ENCODE measurements at regions not wholly inside any gene's neighbourhood (a gene's known extent, or its start where the extent isn't known, plus 50 kb on each side); places are given as distances from the start of the nearest gene placed in this dataset.

DNA sequence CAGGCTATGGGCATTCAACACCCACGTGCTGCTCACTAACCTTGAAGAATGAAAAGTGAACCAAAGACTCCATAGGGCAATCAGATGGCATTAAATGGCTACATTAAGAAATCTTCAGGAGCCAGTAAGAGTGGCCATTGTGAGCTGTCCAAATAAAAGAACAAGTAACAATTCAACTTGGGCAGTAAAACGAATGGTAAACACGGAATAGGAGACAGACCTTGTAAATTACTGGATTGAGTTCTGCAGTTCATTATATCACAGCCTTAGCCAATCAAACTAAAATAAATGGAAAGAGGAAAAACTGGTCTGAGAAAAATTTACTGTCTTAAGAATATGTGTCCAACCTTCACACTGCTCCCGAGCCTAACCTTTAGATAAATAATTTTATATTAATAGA is 306.5 kb upstream of the ZNF521 start:
- no peak for DNase-seq (ENCODE audit: extremely low read depth, low read depth)

DNA sequence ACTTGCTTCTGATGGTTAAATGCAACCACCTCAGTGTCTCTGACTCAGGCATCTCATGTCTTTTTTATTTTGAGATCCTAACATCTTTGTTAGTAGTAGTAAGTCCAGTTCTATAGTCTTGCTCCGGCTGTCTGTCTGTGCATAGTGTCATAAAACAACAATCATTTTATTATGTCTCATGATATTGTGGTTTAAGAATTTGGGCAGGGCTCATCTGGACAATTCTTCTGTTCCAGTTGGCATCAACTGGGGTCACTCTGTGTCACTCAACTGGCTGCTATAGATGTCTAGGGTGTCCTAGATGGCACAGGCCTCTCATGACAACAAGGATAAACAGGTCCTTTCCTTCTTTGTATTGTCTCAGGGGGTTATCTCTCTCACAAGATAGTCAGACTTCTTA is 299.6 kb upstream of the ZNF521 start:
- no peak for DNase-seq (ENCODE audit: extremely low read depth, low read depth)

DNA sequence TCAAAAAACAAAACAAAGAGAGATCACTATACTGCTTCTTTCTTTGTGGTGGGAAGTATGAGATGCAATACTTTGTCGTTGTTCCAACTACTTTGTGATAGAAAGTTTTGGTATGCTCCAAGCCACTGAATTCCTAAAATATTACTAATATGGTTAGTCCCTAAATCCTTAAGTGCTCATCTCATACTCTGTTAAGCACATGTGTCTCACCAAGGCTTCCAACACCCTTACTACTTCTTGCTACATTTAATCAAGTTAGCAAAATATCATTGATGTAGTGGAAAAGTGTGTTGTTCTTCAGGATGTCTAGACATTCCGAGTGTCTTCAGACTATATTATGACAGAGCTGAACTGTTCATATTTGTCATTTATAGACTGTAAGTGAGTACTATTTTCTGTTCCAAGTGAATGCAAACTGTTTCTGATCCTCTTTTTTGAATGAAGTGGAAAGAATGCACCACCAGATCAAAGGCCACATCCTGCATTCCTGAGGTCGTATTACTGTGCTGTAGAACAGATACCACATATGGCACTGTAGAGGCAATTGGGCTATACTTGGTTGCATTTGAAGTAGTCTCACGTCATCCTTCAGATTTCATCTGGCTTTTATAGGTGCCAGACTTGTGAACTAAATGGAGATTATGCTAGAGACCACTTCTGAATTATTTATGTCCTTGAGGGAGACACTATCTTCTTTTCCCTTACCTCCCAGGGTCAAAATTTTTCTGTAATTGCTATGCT is 298.4 kb upstream of the ZNF521 start:
- no peak for DNase-seq (ENCODE audit: extremely low read depth, low read depth)

DNA sequence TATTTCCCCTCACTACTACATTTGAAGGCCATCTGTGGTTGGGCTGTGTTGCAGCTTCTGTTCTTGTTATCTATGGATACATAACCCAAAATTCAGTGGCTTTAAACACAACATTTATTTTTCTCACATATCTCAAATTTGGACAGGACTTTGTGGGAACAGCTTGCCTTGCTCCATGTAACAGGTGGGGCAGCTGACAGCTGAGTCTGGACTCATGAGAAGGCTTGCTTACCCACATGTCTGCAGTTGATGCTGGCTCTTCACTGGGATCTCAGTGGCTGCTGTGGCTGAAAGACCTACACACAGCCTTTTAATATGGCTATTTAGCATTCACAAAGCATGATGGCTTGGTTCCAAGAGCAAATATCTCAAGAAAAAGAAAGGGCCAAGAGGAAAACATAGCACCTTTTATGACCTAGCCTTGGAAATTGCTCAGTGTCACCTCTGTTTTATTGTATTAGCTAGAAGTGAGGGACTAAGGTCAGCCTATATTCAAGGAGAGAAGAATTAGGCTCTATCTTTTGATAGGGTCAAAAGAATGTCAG is 296.8 kb upstream of the ZNF521 start:
- no peak for DNase-seq (ENCODE audit: extremely low read depth, low read depth)

DNA sequence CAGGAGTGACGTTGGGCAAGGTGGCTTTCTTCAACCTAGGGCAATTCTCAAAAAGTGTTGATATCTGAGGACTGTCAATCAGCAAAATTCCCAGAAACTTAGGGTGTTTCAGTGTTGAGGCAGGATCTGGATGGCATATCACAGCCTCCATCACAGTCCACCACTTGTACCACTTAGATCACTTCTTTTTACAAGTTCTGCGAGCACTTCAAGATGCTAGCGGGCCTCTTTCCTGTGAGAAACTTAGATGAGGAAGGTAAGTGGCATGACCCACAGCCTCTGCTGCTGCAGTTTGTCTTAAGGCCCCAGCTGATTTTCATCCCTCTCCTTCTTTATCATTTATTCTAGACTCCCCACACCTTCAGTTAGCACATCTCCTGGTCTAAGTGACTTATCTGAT is 295.4 kb upstream of the ZNF521 start:
- DNase-seq (ENCODE audit: extremely low read depth, low read depth): no peak

DNA sequence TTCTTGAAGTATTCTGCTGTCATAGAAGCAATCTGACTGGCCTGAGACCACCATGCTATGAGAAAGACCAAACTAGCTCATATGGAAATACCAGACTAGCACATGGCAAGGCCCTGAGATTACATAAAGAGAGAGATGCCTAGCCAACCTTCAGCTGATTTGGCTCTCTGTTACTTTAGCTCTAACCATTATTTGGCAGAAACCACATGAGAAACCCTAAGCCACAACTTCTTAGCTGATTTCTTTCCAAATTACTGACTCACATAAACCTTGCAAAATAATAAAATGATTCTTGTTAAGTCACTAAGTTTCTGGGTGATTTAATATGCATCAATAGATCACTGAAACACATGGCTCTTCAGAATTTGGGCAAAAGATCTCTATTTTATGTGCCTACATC is 295.0 kb upstream of the ZNF521 start:
- no peak for DNase-seq (ENCODE audit: extremely low read depth, low read depth)

DNA sequence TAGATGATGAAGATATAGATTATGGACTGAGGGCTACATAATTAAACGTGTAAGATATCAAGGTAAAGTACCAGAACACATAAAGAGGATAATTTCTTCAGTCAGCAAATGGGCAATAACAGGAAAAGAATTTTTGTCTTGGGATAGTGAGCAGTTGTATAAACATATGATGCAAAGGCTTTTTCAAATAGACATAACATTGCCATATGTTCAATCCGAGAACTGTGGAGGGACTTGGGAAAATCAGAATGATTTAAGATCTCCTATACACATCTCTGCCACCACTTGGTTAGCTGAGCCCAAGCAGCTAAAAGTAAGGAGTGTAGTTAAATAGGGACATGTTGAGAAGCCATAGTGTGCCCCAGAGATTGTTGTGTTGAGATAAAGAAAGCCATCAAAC is 287.6 kb upstream of the ZNF521 start:
- no peak for DNase-seq (ENCODE audit: extremely low read depth, low read depth)

DNA sequence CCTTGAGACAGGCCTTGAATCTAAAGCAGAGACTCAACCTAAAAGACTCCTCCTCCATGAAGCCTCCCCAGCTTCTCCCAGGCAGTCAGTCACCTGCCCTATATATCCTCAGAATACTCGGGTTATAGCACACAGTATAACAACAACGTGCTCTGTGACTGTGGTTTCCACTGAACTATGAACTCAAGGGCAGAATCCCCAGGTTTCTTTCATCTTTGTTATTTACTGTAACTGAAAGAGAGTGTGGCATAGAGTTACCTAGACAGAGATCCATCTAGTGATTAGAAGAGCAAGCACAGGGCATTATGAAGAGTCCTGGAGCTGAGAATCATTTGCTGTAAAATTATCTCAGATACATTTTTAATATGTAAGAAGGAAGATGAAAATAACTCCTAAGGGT is 281.6 kb upstream of the ZNF521 start:
- no peak for DNase-seq (ENCODE audit: extremely low read depth, low read depth)

DNA sequence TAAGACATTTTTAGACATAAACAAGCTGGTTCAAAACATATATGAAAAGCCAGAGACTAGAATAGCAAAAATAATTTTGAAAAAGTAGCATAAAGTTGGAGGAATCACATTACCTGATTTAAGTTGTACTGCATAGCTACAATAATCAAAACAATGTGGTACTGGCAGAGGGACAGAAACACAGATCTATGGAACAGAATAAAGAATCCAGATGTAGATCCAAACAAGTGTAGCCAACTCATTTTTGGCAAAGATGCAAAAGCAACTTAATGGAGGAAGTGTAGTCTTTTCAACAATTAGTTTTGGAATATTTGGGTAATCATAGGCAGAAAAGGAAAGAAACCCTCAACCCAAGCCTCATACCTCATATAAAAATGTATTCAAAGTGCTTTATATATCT is 278.7 kb upstream of the ZNF521 start:
- no peak for DNase-seq (ENCODE audit: extremely low read depth, low read depth)

DNA sequence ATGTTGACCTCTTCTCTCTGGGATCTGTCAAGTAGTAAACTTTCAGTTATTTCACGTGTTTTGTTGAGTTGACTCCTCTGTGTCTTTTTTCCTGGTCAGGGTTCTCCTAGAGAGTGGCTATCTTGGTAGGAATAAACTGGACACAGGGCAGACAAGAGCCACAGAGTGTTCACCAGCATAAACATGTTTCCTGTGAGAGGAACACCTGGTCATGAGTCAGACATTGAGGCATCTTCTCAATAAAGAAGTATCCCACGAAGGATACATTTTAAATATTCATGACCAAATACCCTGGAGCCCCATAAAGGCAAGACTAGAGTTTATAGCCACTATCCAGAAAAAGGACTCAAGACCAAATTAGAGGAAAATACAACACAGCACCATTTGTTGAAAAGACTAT is 269.7 kb upstream of the ZNF521 start:
- no peak for DNase-seq (ENCODE audit: extremely low read depth, low read depth)

DNA sequence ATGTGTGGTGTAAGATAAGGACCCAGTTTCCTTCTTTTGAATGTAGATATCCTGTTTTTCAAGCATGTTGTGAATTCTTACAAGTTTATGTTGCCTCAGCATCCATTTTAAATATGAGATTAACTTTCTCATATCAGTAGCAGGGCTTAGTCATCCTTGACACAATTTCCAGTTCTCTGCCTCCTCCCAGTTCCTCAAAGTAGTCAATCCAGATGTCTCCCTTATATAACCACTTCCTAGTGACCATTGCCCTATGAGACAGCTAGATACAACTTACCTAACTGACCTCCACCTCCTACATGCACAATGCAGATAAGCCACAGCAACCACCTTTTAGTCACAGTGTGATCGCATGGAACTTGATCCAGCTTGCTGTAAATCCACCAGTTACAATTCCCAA is 269.2 kb upstream of the ZNF521 start:
- DNase-seq (ENCODE audit: extremely low read depth, low read depth): no peak

DNA sequence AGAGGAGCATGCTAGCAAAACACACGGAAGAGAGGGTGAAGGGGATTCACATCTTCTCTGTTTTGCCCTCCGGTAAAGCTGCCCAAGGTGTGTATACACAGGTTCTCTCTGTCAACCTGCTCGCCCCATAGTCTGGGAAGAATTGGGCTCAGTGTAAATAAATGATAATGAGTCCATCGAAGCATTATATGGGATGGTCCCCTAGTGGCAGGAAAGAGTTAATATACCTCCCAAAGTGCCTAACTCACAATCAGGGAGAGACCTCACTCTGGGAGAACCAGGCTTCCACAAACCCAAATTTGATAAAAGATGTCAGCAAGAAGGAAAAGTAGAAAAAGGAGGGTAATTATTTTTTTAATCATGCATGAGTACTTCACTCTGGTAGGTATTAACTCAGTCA is 262.2 kb upstream of the ZNF521 start:
- no peak for DNase-seq (ENCODE audit: extremely low read depth, low read depth)

DNA sequence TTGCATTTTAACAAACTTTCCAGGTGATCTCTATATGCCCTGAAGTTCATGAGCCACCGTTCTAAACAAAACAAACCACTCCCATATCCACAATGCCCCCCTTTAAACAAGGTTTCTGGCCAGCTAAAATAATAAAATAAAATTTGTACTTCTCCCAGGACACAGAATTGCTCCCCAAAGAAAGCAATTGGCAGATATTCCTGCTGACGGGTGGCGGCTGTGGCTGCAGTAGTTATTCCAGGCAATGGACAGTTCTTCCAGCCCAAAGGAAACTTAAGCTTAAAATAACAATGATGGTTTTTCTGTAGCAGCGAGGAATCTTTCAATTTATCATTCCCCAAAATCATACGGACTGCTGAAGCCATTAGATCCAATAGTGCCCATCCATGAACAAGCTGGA is 260.5 kb upstream of the ZNF521 start:
- DNase-seq (ENCODE audit: extremely low read depth, low read depth): no peak

DNA sequence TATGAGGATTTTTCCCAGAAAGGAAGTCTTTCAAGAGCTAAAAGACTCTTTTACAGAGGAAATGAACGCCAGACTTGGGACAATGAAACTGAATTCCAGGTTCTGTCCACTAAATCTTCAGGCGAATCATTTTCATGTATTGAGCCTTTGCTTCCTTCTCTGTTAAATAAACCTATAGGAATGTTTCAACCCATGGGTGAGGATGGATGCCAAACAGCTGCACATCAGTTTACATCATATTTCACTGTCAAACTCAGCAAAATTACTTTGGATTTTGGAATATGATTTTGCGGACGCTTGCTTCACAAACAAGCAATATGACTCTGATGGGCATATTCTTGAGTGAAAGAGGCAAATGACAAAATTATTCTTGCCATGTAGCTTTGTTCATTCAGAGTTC is 256.1 kb upstream of the ZNF521 start:
- no peak for DNase-seq (ENCODE audit: extremely low read depth, low read depth)

DNA sequence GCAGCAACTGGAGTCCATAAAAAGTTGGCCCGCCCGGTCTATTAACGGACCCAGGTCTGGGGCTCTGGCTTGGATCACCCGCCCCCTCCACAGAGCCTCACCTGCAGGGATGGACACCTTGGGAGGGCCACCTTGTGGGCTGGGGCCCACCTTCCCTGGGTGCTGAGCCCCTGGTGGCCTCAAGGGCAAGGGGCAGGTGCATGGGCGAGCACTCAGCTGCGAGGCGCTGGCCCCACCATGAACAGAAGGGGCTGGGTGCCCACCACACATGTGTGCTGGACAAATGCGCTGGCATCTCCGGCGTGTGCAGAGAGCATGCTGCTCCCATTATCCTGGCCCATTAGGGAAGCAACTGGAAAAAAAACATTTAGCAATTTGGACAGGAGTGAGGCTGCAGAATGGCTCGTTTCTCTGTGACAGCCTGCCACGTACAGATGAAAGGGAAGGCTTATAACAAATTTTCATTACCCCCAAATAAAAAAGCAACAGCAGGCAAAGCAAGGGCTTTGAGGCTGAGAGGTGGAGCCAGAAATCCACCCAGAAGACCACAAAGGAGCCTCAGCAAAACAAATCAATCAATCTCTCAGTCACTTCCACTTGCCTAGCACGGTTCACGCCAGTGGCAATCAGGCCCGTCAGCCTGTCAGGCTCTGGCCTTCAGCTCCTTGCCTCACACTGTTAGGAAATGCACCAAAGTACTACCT is 253.1 kb upstream of the ZNF521 start:
- DNase-seq (ENCODE audit: extremely low read depth, low read depth): no peak

DNA sequence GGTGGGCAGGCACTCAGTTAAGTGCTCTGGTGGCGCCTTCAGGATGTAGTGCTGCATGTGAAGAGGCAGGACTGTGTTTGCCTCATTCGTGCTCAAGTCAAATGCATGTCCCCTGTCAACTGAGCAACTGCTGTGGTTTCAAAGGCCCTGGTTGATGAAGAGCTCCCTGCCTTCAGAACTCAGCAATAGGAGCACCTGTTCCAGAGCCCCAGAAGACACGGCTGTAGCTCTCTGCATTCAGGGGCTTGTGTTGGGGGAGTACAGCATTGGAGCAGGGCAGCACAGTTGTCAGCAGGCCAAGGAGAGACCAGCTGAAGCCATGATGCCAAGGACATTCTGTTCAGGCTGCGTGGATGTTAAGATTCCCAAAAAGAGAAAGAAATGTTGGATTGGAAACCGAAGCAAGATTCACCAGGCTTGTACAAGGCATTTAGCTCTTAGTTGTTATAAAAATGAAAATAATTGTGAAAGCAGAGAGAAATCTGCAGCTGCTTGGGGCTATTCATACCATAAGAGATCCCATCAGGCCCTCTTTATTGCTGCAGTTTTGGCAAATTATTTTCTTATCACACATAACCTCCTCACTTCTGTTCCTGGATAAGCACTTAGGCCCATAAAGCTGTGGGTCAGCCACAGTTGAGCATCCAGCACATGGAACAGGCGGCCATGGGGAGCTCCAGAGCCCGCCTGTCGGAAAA is 252.4 kb upstream of the ZNF521 start:
- no peak for DNase-seq (ENCODE audit: extremely low read depth, low read depth)

DNA sequence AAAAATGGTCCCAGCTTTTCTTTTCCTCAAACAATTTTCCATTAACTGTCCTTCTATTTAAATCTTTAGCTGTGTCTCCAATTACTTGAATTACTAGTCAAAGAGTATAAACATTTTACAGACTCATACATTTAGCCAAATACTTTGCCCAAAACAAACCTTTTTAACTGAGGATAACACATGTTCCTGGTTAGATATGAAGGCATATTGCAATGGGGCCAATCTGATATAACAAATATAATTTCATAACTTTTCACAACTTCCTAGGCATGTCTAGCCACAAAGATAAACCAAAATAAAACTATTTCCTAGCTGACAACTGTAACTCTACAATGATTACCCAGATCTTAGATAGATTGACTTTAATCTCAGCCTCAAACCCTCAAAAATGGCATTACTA is 247.5 kb upstream of the ZNF521 start:
- no peak for DNase-seq (ENCODE audit: extremely low read depth, low read depth)

DNA sequence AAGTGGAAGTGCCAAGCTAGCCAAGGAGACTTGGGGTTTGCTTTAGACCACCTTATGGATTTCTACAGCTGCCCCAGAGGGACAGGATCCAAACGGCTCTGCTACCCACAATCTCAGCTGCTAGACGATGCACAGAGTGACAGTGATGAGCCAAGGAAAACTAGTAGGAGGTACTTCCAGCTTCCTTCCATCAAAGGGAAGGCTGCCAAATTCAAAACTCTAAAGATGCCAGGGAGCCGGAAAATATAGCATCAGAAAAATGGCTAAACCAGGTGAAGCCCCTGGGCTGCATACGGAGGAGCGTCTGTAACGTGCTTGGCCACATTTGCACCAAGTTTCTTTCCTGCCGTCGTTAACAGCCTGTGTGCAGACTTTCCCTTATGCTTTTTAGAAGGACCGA is 245.5 kb upstream of the ZNF521 start:
- DNase-seq (ENCODE audit: extremely low read depth, low read depth): no peak

DNA sequence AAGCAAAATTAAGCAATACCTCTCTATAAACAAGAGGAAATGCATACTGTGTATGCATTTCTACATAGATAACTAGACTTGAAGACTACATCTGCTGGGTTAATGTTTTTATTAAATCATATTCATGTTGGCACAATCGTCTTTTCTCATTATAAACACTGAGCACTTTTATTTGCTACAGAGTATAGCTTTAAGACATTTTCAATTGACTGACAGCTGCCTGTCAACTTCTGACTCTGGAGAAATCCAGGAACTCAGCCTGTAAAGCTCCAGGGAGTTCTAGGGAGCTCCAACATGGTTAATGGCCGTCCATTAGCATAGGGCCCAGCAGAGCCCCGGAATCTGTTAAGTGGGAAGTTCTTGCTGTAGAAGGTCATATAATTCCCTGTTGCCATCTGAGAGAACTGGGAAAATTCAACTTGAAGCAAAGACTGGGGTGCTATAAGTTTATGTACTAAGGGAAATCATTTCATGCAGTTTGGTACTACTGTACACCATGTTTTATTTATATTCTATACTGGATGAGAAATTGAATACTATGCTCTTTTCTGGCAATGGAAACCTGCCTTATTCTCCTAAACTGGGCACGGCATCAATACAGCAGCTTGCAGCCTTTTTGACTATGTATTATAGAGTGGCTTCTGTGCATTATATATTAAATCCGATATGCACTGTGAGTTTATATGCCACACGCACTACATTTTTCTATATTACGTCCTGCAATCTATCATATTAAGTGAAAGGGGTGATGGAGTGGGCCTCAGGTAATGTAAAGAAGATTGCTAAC is 243.5 kb upstream of the ZNF521 start:
- no peak for DNase-seq (ENCODE audit: extremely low read depth, low read depth)

DNA sequence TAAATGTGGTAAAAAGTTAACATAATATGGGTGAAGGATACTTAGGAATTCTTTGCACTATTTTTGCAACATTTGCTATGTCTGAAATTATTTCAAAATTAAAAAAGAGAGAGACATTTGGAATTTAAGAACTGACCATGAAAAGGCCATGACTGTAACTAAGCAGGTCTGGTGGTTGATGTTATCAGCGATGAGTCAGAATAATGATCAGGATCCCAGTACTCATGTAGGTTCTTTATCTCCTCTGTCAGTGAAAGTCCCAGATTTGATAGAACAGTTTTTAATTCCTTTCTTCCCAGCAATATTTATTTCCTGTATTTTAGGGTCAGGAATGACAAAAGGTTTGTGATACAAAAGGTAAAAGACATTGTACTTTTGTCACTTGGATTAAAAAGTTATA is 242.4 kb upstream of the ZNF521 start:
- DNase-seq (ENCODE audit: extremely low read depth, low read depth): no peak

DNA sequence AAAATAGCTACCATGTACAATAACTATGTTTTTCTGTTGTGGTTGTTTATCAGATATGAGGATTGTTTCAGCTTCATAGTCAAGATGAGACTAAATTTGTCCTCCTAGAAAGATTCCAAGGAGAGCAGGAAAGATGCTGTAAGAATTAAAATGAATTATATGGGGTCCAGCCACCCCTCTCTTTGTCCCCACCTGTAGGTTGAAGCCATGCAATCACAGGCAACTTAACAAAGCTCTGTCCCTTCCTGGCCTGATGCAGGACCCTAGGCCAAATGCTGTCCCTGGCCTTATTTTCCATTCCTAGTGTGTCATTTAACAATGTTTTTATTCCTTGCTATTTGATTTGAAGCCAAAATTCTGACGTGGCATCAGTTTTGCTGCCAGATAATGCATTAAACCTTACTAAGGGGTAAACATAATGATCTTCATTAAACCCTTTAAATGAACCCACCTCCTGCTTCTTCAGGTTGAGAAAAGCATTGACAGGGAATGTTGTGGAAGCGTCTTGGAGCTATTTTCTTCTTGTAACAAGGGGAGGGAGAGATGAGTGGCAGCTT is 240.9 kb upstream of the ZNF521 start:
- no peak for DNase-seq (ENCODE audit: extremely low read depth, low read depth)
